SK-N-SH (cell line): ENCODE measurements at regions not wholly inside any gene's neighbourhood (a gene's known extent, or its start where the extent isn't known, plus 50 kb on each side); places are given as distances from the start of the nearest gene placed in this dataset.

Experiments used
- EP300 ChIP-seq, 2 experiments: IDR thresholded peaks; 2 replicates each; pipeline versions ENCODE4 v1.4.0 to v1.6.1; 2012; ENCODE audit warnings: borderline replicate concordance in 1 of 2, low read depth in 1 of 2, low read length in 1 of 2
- POLR2AphosphoS5 ChIP-seq: IDR thresholded peaks from 2 replicates; pipeline ENCODE4 v1.6.1; 2012; ENCODE audit warnings: low read depth, low read length
- RAD21 ChIP-seq: IDR thresholded peaks from 2 replicates; pipeline ENCODE4 v1.6.1; 2012; ENCODE audit warnings: mild to moderate bottlenecking, low read length
- SIN3A ChIP-seq: IDR thresholded peaks from 2 replicates; pipeline ENCODE4 v1.6.1; 2012; ENCODE audit warnings: low read depth, mild to moderate bottlenecking, low read length, moderate library complexity, borderline replicate concordance
- YY1 ChIP-seq: IDR thresholded peaks from 2 replicates; pipeline ENCODE4 v1.4.0; 2012; ENCODE audit warnings: low read depth, mild to moderate bottlenecking
- TF ChIP-seq, protein P1 (sequence below): fragments of 200-600 bp; sonication (generic); IDR thresholded peaks from 2 replicates; pipeline ENCODE4 v1.6.1; 2017; ENCODE audit warnings: antibody characterized with exemption, mild to moderate bottlenecking, moderate library complexity
- TF ChIP-seq, protein P2 (sequence below): IDR thresholded peaks from 2 replicates; pipeline ENCODE4 v1.6.1; 2012; ENCODE audit warnings: mild to moderate bottlenecking, low read depth, low read length, moderate library complexity
- TF ChIP-seq, protein P3 (sequence below): IDR thresholded peaks from 2 replicates; pipeline ENCODE4 v1.4.0; 2012; ENCODE audit warnings: low read depth, borderline replicate concordance

DNA sequence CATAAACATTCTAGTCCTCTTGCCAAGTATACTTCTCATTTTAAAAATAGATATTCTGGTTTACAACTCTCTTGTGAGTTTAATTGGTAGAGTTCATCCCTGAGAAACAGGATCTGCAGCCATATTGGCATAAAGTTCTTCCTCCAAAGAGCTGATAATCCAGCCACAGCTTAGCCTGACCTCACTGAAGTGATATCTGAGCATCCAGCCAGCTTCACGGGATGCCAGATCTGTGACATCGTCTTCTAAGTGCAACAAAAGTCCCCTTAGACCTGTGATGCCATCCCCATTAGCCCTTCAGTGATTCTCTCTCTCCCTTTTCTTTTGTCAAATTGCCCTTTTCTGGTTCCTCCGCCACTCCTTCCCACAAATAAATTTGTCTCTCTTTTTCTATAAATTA lies 180.6 kb upstream of the STXBP5 start:
- TF ChIP-seq, protein P1, sequence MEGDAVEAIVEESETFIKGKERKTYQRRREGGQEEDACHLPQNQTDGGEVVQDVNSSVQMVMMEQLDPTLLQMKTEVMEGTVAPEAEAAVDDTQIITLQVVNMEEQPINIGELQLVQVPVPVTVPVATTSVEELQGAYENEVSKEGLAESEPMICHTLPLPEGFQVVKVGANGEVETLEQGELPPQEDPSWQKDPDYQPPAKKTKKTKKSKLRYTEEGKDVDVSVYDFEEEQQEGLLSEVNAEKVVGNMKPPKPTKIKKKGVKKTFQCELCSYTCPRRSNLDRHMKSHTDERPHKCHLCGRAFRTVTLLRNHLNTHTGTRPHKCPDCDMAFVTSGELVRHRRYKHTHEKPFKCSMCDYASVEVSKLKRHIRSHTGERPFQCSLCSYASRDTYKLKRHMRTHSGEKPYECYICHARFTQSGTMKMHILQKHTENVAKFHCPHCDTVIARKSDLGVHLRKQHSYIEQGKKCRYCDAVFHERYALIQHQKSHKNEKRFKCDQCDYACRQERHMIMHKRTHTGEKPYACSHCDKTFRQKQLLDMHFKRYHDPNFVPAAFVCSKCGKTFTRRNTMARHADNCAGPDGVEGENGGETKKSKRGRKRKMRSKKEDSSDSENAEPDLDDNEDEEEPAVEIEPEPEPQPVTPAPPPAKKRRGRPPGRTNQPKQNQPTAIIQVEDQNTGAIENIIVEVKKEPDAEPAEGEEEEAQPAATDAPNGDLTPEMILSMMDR: no peak
- TF ChIP-seq EP300 (IDR thresholded peaks at IDR 0.05; ENCODE audit: borderline replicate concordance in 1 of 2, low read depth in 1 of 2, low read length in 1 of 2) (no peak), RAD21 (no peak), SIN3A (no peak), POLR2AphosphoS5 (no peak), YY1 (no peak)
- TF ChIP-seq, protein P2, sequence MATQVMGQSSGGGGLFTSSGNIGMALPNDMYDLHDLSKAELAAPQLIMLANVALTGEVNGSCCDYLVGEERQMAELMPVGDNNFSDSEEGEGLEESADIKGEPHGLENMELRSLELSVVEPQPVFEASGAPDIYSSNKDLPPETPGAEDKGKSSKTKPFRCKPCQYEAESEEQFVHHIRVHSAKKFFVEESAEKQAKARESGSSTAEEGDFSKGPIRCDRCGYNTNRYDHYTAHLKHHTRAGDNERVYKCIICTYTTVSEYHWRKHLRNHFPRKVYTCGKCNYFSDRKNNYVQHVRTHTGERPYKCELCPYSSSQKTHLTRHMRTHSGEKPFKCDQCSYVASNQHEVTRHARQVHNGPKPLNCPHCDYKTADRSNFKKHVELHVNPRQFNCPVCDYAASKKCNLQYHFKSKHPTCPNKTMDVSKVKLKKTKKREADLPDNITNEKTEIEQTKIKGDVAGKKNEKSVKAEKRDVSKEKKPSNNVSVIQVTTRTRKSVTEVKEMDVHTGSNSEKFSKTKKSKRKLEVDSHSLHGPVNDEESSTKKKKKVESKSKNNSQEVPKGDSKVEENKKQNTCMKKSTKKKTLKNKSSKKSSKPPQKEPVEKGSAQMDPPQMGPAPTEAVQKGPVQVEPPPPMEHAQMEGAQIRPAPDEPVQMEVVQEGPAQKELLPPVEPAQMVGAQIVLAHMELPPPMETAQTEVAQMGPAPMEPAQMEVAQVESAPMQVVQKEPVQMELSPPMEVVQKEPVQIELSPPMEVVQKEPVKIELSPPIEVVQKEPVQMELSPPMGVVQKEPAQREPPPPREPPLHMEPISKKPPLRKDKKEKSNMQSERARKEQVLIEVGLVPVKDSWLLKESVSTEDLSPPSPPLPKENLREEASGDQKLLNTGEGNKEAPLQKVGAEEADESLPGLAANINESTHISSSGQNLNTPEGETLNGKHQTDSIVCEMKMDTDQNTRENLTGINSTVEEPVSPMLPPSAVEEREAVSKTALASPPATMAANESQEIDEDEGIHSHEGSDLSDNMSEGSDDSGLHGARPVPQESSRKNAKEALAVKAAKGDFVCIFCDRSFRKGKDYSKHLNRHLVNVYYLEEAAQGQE: no peak
- TF ChIP-seq, protein P3, sequence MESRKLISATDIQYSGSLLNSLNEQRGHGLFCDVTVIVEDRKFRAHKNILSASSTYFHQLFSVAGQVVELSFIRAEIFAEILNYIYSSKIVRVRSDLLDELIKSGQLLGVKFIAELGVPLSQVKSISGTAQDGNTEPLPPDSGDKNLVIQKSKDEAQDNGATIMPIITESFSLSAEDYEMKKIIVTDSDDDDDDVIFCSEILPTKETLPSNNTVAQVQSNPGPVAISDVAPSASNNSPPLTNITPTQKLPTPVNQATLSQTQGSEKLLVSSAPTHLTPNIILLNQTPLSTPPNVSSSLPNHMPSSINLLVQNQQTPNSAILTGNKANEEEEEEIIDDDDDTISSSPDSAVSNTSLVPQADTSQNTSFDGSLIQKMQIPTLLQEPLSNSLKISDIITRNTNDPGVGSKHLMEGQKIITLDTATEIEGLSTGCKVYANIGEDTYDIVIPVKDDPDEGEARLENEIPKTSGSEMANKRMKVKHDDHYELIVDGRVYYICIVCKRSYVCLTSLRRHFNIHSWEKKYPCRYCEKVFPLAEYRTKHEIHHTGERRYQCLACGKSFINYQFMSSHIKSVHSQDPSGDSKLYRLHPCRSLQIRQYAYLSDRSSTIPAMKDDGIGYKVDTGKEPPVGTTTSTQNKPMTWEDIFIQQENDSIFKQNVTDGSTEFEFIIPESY: no peak
